WTC11 (cell line): ENCODE measurements at regions not wholly inside any gene's neighbourhood (a gene's known extent, or its start where the extent isn't known, plus 50 kb on each side); places are given as distances from the start of the nearest gene placed in this dataset.

ENCODE experiments used
- ATAC-seq: fragments of 200-7000 bp; cut with Tn5 transposase; 2 replicates; pipeline ENCODE4 v1.10.0; 2021; ENCODE audit warnings: mild to moderate bottlenecking, moderate library complexity
- CTCF ChIA-PET: fragments of 300-600 bp; sonication (Branson Sonifier 250); formaldehyde crosslinking; loops from one replicate; lab custom pipeline; 2021; ENCODE audit warnings: antibody characterized with exemption; lab: Charles Lee
- POLR2A ChIA-PET: fragments of 350-600 bp; sonication (Branson Sonifier 250); formaldehyde crosslinking; loops from one replicate; lab custom pipeline; 2021; ENCODE audit warnings: antibody characterized with exemption; lab: Charles Lee
- DNase-seq: peaks from one replicate; pipeline ENCODE4 v3.0.0; 2021; ENCODE audit warnings: low spot score
- H3K27ac Mint-ChIP-seq: 2 replicates; pipeline ENCODE4 v1.8.0; 2021; ENCODE audit warnings: mixed read lengths
- H3K27me3 Mint-ChIP-seq: 2 replicates; pipeline ENCODE4 v1.8.0; 2021; ENCODE audit warnings: low read depth, mild to moderate bottlenecking, moderate library complexity, mixed read lengths
- H3K36me3 Mint-ChIP-seq: 2 replicates; pipeline ENCODE4 v1.8.0; 2021; ENCODE audit warnings: mixed read lengths
- H3K4me1 Mint-ChIP-seq: 2 replicates; pipeline ENCODE4 v1.8.0; 2022; ENCODE audit warnings: mixed read lengths
- H3K4me3 Mint-ChIP-seq: 2 replicates; pipeline ENCODE4 v1.8.0; 2021; ENCODE audit warnings: mild to moderate bottlenecking, moderate library complexity, mixed read lengths
- H3K9me3 Mint-ChIP-seq: 2 replicates; pipeline ENCODE4 v1.8.0; 2021; ENCODE audit warnings: mixed read lengths
- ATF3 ChIP-seq: sonication (generic); formaldehyde crosslinking; conservative IDR thresholded peaks from 2 replicates; pipeline ENCODE4 v1.8.1; 2022; ENCODE audit warnings: mild to moderate bottlenecking, missing genetic modification reagents
- CBFB ChIP-seq: sonication (generic); formaldehyde crosslinking; IDR thresholded peaks from 2 replicates; pipeline ENCODE4 v1.8.1; 2022; ENCODE audit warnings: mild to moderate bottlenecking, low read depth, missing genetic modification reagents
- EMX1 ChIP-seq: fragments of 250-450 bp; sonication (Bioruptor Pico); IDR thresholded peaks from 2 replicates; pipeline ENCODE4 v1.8.0; 2021; ENCODE audit warnings: mild to moderate bottlenecking
- ESRRA ChIP-seq: sonication (generic); formaldehyde crosslinking; IDR thresholded peaks from 2 replicates; pipeline ENCODE4 v1.8.1; 2022; ENCODE audit warnings: mild to moderate bottlenecking, missing genetic modification reagents, borderline replicate concordance
- ETV6 ChIP-seq: sonication (generic); formaldehyde crosslinking; IDR thresholded peaks from 2 replicates; pipeline ENCODE4 v1.8.1; 2022; ENCODE audit warnings: mild to moderate bottlenecking, missing genetic modification reagents
- GABPB1 ChIP-seq: sonication (generic); formaldehyde crosslinking; IDR thresholded peaks from 2 replicates; pipeline ENCODE4 v1.8.1; 2023; ENCODE audit warnings: mild to moderate bottlenecking, missing genetic modification reagents
- GTF2I ChIP-seq: fragments of 250-450 bp; sonication (Bioruptor Pico); conservative IDR thresholded peaks from 2 replicates; pipeline ENCODE4 v1.4.0; 2021; ENCODE audit warnings: mild to moderate bottlenecking
- JAZF1 ChIP-seq: fragments of 250-450 bp; sonication (Bioruptor Pico); IDR thresholded peaks from 2 replicates; pipeline ENCODE4 v1.9.0; 2021; ENCODE audit warnings: moderate library complexity, mild to moderate bottlenecking, inconsistent platforms
- MAX ChIP-seq: sonication (generic); formaldehyde crosslinking; IDR thresholded peaks from 2 replicates; pipeline ENCODE4 v1.8.0; 2022; ENCODE audit warnings: mild to moderate bottlenecking, missing genetic modification reagents
- NFATC4 ChIP-seq: fragments of 250-450 bp; sonication (Bioruptor Pico); IDR thresholded peaks from 2 replicates; pipeline ENCODE4 v1.9.0; 2021; ENCODE audit warnings: mild to moderate bottlenecking
- NR3C1 ChIP-seq: sonication (generic); formaldehyde crosslinking; conservative IDR thresholded peaks from 2 replicates; pipeline ENCODE4 v1.8.1; 2023; ENCODE audit warnings: low read depth, mild to moderate bottlenecking, missing genetic modification reagents
- PRDM15 ChIP-seq: sonication (generic); formaldehyde crosslinking; IDR thresholded peaks from 2 replicates; pipeline ENCODE4 v1.8.0; 2022; ENCODE audit warnings: missing genetic modification reagents
- SOX15 ChIP-seq: fragments of 250-450 bp; sonication (Bioruptor Pico); IDR thresholded peaks from 2 replicates; pipeline ENCODE4 v1.9.0; 2021; ENCODE audit warnings: mild to moderate bottlenecking
- TCF7 ChIP-seq: sonication (generic); formaldehyde crosslinking; IDR thresholded peaks from 2 replicates; pipeline ENCODE4 v1.8.0; 2022; ENCODE audit warnings: mild to moderate bottlenecking, low read depth, missing genetic modification reagents, moderate library complexity
- TEAD4 ChIP-seq: sonication (generic); formaldehyde crosslinking; IDR thresholded peaks from 2 replicates; pipeline ENCODE4 v1.8.0; 2022; ENCODE audit warnings: mild to moderate bottlenecking, missing genetic modification reagents
- ZMAT4 ChIP-seq: fragments of 250-450 bp; sonication (Bioruptor Pico); IDR thresholded peaks from 2 replicates; pipeline ENCODE4 v1.9.0; 2021; ENCODE audit warnings: mild to moderate bottlenecking
- ZNF232 ChIP-seq: sonication (generic); formaldehyde crosslinking; IDR thresholded peaks from 2 replicates; pipeline ENCODE4 v1.8.0; 2022; ENCODE audit warnings: mild to moderate bottlenecking, missing genetic modification reagents
- ZNF263 ChIP-seq: sonication (generic); formaldehyde crosslinking; IDR thresholded peaks from 2 replicates; pipeline ENCODE4 v1.8.1; 2022; ENCODE audit warnings: low read depth, mild to moderate bottlenecking, moderate library complexity, missing genetic modification reagents
- ZNF423 ChIP-seq: fragments of 250-450 bp; sonication (Bioruptor Pico); IDR thresholded peaks from 2 replicates; pipeline ENCODE4 v2.1.2; 2022; ENCODE audit warnings: mild to moderate bottlenecking, moderate library complexity
- ZNF532 ChIP-seq: fragments of 250-450 bp; sonication (Bioruptor Pico); IDR thresholded peaks from 2 replicates; pipeline ENCODE4 v1.9.0; 2021; ENCODE audit warnings: mild to moderate bottlenecking, borderline replicate concordance
- ZSCAN18 ChIP-seq: fragments of 250-450 bp; sonication (Bioruptor Pico); IDR thresholded peaks from 2 replicates; pipeline ENCODE4 v2.1.2; 2022; ENCODE audit warnings: mild to moderate bottlenecking, moderate library complexity
- TF ChIP-seq, protein P1 (sequence below): sonication (generic); formaldehyde crosslinking; IDR thresholded peaks from 2 replicates; pipeline ENCODE4 v1.8.0; 2022; ENCODE audit warnings: mild to moderate bottlenecking, missing genetic modification reagents
- TF ChIP-seq, protein P2 (sequence below): sonication (generic); formaldehyde crosslinking; IDR thresholded peaks from 2 replicates; pipeline ENCODE4 v1.8.1; 2023; ENCODE audit warnings: mild to moderate bottlenecking, moderate library complexity, missing genetic modification reagents

GRCh38 chr16:8295513-8296237 lies 294.6 kb downstream of the TMEM114 start (continued):
- TF ChIP-seq ZSCAN18 (CRISPR knock-in tag), result no peak

DNA sequence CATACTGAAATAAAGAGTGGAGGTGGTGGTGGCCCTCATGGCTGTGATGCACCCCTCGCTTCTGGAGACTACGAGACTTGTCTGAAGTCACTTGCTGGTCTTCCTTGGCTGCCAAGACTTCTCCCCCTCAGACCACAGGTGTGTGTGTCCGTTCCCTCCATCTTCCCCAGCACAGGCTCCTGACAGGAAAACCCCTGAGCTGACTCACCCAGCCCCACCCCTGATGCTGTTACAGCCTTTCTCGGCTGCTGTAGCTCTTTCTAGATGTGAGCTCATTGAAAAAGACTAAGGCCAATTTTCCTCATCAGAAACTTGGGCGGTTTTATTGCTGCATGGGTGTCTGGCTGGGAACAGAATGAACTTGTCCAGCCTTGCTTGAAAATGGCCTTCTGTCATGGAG lies 296.9 kb downstream of the TMEM114 start:
- ChIA-PET CTCF (no interaction called here), POLR2A (no interaction called here)
- peaks cover 7% of the 10 kb centered on the region for H3K27me3 Mint-ChIP-seq
- no peak overlapping the region for H3K27ac Mint-ChIP-seq
- peaks cover 68% of the 10 kb centered on the region for H3K36me3 Mint-ChIP-seq
- no peak for TF ChIP-seq GABPB1 (CRISPR knock-in tag)
- no peak for TF ChIP-seq ZMAT4 (CRISPR knock-in tag)
- TF ChIP-seq ZNF532 (CRISPR knock-in tag), result no peak
- no peak for TF ChIP-seq ZNF423 (CRISPR knock-in tag)
- no peak for TF ChIP-seq MAX
- no peak for TF ChIP-seq ATF3 (CRISPR knock-in tag)
- no peak for TF ChIP-seq ZNF232 (CRISPR knock-in tag)
- TF ChIP-seq TEAD4 (CRISPR knock-in tag), result no peak
- TF ChIP-seq CBFB, result no peak
- no peak for TF ChIP-seq NFATC4 (CRISPR knock-in tag)
- no peak for TF ChIP-seq SOX15 (CRISPR knock-in tag)
- no peak for TF ChIP-seq NR3C1 (CRISPR knock-in tag)
- TF ChIP-seq, protein P1, sequence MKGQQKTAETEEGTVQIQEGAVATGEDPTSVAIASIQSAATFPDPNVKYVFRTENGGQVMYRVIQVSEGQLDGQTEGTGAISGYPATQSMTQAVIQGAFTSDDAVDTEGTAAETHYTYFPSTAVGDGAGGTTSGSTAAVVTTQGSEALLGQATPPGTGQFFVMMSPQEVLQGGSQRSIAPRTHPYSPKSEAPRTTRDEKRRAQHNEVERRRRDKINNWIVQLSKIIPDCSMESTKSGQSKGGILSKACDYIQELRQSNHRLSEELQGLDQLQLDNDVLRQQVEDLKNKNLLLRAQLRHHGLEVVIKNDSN (CRISPR knock-in tag), result no peak
- no peak for TF ChIP-seq ZNF263
- no peak for TF ChIP-seq JAZF1 (CRISPR knock-in tag)
- TF ChIP-seq ESRRA (CRISPR knock-in tag), result no peak
- DNase-seq (no peak), ATAC-seq (no peak)
- H3K4me3 Mint-ChIP-seq, result no peak overlapping the region
- no peaks in the 10 kb centered on the region for H3K4me1 Mint-ChIP-seq
- H3K9me3 Mint-ChIP-seq, result peaks cover 93% of the 10 kb centered on the region

DNA sequence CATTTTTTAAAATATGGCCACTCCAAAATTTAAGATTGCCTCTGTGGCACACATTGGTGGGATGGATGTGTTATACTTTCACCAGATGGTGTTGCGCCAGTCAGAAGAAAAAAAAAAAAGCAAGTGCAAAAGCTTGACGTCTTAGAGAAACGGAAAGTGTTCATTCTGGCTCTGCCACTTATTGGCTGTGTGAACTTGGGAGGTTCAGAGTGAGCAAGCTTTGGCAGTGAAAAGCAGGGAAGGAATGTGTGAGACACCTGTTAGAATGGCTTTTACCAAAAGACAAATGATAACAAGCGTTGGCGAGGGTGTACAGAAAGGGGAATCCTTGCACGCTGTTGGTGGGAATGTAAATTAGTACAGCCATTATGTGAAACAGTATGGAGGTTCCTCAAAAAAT lies 298.0 kb downstream of the TMEM114 start:
- ChIA-PET POLR2A (no interaction called here), CTCF (no interaction called here)
- Mint-ChIP-seq H3K27ac (no peak overlapping the region), H3K4me3 (no peak overlapping the region), H3K4me1 (no peaks in the 10 kb centered on the region), H3K27me3 (peaks cover 3% of the 10 kb centered on the region), H3K9me3 (peaks cover 93% of the 10 kb centered on the region), H3K36me3 (peaks cover 70% of the 10 kb centered on the region)
- ATAC-seq, result no peak
- no peak for DNase-seq
- TF ChIP-seq TCF7 (CRISPR knock-in tag), result no peak
- TF ChIP-seq, protein P2, sequence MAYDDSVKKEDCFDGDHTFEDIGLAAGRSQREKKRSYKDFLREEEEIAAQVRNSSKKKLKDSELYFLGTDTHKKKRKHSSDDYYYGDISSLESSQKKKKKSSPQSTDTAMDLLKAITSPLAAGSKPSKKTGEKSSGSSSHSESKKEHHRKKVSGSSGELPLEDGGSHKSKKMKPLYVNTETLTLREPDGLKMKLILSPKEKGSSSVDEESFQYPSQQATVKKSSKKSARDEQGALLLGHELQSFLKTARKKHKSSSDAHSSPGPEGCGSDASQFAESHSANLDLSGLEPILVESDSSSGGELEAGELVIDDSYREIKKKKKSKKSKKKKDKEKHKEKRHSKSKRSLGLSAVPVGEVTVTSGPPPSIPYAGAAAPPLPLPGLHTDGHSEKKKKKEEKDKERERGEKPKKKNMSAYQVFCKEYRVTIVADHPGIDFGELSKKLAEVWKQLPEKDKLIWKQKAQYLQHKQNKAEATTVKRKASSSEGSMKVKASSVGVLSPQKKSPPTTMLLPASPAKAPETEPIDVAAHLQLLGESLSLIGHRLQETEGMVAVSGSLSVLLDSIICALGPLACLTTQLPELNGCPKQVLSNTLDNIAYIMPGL, result no peak
- no peak for TF ChIP-seq ETV6 (CRISPR knock-in tag)
- TF ChIP-seq EMX1 (CRISPR knock-in tag), result no peak
- TF ChIP-seq GTF2I (CRISPR knock-in tag), result no peak
- no peak for TF ChIP-seq PRDM15 (CRISPR knock-in tag)
